Right ventricle myocardium superior (tissue), 1 donor: ENCODE measurements at regions not wholly inside any gene's neighbourhood (a gene's known extent, or its start where the extent isn't known, plus 50 kb on each side); places are given as distances from the start of the nearest gene placed in this dataset.

Source experiments
- ATAC-seq: fragments of 200-7000 bp; cut with Tn5 transposase; one replicate; pipeline ENCODE4 v1.9.1; 2020; ENCODE audit warnings: mild to moderate bottlenecking; ENCODE audit not compliant: poor library complexity
- DNase-seq: peaks from one replicate; pipeline ENCODE4 v3.0.0-alpha.2; 2020
- intact Hi-C: fragments of 100-400 bp; cut with DNase I; formaldehyde crosslinking; loops from one replicate; pipeline ENCODE4 v1.11.2; 2022
- donor health status: DM: no; HTN: yes; CAD: no; lungs with severe emphysema.

GRCh38 chr5:57685516-57686255 lies 203.1 kb upstream of the ACTBL2 start:
- intact Hi-C loops = no loop called here

GRCh38 chr5:57684299-57684702 lies 201.7 kb upstream of the ACTBL2 start:
- ATAC-seq (no peak), DNase-seq (no peak)
- intact Hi-C loops = no loop called here

More at GRCh38 chr5:57685516-57686255, 203.1 kb upstream of the ACTBL2 start:
- ATAC-seq (no peak), DNase-seq (no peak)

- intact Hi-C loops = no loop called here
- ATAC-seq = no peak
- DNase-seq = no peak
Observed at GRCh38 chr5:57683036-57683630, 200.5 kb upstream of the ACTBL2 start.

- no peak for DNase-seq
- intact Hi-C loops = no loop called here
- no peak for ATAC-seq
Observed at GRCh38 chr5:57681942-57682341, 199.3 kb upstream of the ACTBL2 start.

GRCh38 chr5:57680686-57681085 lies 198.1 kb upstream of the ACTBL2 start:
- intact Hi-C loops = no loop called here
- DNase-seq = no peak

GRCh38 chr5:57677235-57677634 lies 194.6 kb upstream of the ACTBL2 start:
- DNase-seq = no peak
- ATAC-seq = no peak
- intact Hi-C loops = no loop called here

More at GRCh38 chr5:57680686-57681085, 198.1 kb upstream of the ACTBL2 start:
- no peak for ATAC-seq

- ATAC-seq (no peak), DNase-seq (no peak)
- intact Hi-C loops = no loop called here
Observed at GRCh38 chr5:57676222-57677098, 193.8 kb upstream of the ACTBL2 start.

- intact Hi-C loops = no loop called here
- DNase-seq (no peak), ATAC-seq (no peak)
Observed at GRCh38 chr5:57675236-57675635, 192.6 kb upstream of the ACTBL2 start.

- intact Hi-C loops = no loop called here
- no peak for DNase-seq
Observed at GRCh38 chr5:57671371-57671770, 188.8 kb upstream of the ACTBL2 start.

GRCh38 chr5:57666582-57666981 lies 184.0 kb upstream of the ACTBL2 start:
- no peak for ATAC-seq
- intact Hi-C loops = loop anchor here (10.0 kb wide), 1 partner anchor 98 kb away; no protein-coding TSS in a partner anchor
- DNase-seq = no peak

More at GRCh38 chr5:57671371-57671770, 188.8 kb upstream of the ACTBL2 start:
- ATAC-seq = no peak

GRCh38 chr5:57665146-57665936 lies 182.7 kb upstream of the ACTBL2 start:
- intact Hi-C loops = loop anchor here (10.0 kb wide), 1 partner anchor 99 kb away; no protein-coding TSS in a partner anchor
- DNase-seq (no peak), ATAC-seq (no peak)

GRCh38 chr5:57664700-57665099 lies 182.1 kb upstream of the ACTBL2 start:
- intact Hi-C loops = loop anchor here (10.0 kb wide), 1 partner anchor 100 kb away; no protein-coding TSS in a partner anchor
- ATAC-seq (peak; percentile 59), DNase-seq (no peak)

- intact Hi-C loops = loop anchor here (10.0 kb wide), 1 partner anchor 101 kb away; no protein-coding TSS in a partner anchor
- ATAC-seq (peak; percentile 86), DNase-seq (no peak)
Observed at GRCh38 chr5:57663466-57663865, 180.9 kb upstream of the ACTBL2 start.

- ATAC-seq (peak; percentile 80), DNase-seq (no peak)
- intact Hi-C loops = loop anchor here (10.0 kb wide), 1 partner anchor 102 kb away; no protein-coding TSS in a partner anchor
Observed at GRCh38 chr5:57662991-57663390, 180.4 kb upstream of the ACTBL2 start.

GRCh38 chr5:57659886-57660285 lies 177.3 kb upstream of the ACTBL2 start:
- intact Hi-C loops = loop anchor here (10.0 kb wide), 1 partner anchor 105 kb away; no protein-coding TSS in a partner anchor

GRCh38 chr5:57658018-57658417 lies 175.4 kb upstream of the ACTBL2 start:
- no peak for DNase-seq
- ATAC-seq = no peak
- intact Hi-C loops = no loop called here

More at GRCh38 chr5:57659886-57660285, 177.3 kb upstream of the ACTBL2 start:
- ATAC-seq (no peak), DNase-seq (no peak)

GRCh38 chr5:57655228-57655627 lies 172.6 kb upstream of the ACTBL2 start:
- intact Hi-C loops = no loop called here
- DNase-seq (no peak), ATAC-seq (no peak)

GRCh38 chr5:57653636-57654290 lies 171.2 kb upstream of the ACTBL2 start:
- peak; percentile 92 for ATAC-seq
- intact Hi-C loops = no loop called here
- no peak for DNase-seq
